ENCODE measurements at regions not wholly inside any gene's neighbourhood (a gene's known extent, or its start where the extent isn't known, plus 50 kb on each side); places are given as distances from the start of the nearest gene placed in this dataset.

DNA sequence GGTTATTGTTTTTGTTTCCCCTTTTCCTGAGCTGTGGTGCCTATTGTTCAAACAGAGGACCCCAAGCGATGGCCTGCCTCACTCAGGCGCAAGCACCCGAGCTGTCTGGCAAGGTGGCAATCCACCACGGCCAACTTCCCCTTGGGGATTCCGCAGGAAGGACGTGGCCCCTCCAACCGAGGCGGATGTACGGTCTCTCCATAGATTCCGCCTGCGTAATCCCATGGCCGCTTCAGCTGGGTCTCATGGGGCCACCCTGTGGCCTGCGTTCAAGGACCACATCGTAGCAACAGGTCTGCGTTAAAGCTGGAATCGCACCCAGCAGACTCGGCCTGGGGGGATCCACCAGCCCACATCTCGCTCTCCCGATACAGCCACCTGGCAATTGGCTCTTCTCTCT is 79.9 kb downstream of the CEBPB start:
- TF ChIP-seq POLR2A (IDR thresholded peaks at IDR 0.05) (no peak), CTCF (IDR thresholded peaks at IDR 0.05) (no peak)
- WGBS, 2 donors: 79 to 81% methylated on average over 19 of the region's 19 CpGs
- intact Hi-C loops (cut with DNase I; ENCODE audit: low total_unique reads): no loop called here
- no peak overlapping the region for H3K4me3 ChIP-seq (ENCODE audit: low read depth, poor library complexity, severe bottlenecking)
- DNase-seq (ENCODE audit: low spot score in 2 of 2): peak in 1 of 2 donors; percentile 90

GRCh38 chr20:50271176-50271575 is 80.5 kb downstream of the CEBPB start:
- TF ChIP-seq POLR2A (IDR thresholded peaks at IDR 0.05) (no peak), CTCF (IDR thresholded peaks at IDR 0.05) (no peak)
- no peak overlapping the region for H3K4me3 ChIP-seq (ENCODE audit: low read depth, poor library complexity, severe bottlenecking)
- 81% methylated on average over 7 of the region's 7 CpGs for WGBS, 2 donors
- intact Hi-C loops (cut with DNase I; ENCODE audit: low total_unique reads): no loop called here
- DNase-seq (ENCODE audit: low spot score in 2 of 2): no peak

DNA sequence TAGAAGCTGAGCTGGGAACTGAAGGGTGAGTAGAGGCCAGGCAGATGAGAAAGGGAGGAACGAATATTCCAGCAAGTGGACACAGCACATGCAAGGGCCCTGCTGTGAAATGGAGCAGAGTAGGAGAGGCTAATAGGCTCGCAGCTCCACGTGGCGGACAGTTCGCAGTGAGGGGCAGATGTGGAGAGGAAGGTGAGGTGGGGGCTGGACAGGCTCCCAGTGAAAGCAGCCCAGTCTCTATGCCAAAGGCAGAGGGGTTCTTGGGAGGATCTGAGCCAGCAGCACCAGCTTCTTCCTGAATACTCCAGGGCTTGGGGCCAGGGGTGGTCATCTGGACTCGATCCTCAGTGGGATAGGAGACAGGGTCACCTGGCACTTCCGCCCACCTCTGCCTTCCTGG is 81.0 kb downstream of the CEBPB start:
- TF ChIP-seq CTCF (IDR thresholded peaks at IDR 0.05): no peak
- no peak for TF ChIP-seq POLR2A (IDR thresholded peaks at IDR 0.05)
- DNase-seq (ENCODE audit: low spot score in 2 of 2): no peak
- WGBS, 2 donors: 84 to 88% methylated on average over 7 of the region's 7 CpGs
- intact Hi-C loops (cut with DNase I; ENCODE audit: low total_unique reads): no loop called here
- H3K4me3 ChIP-seq (ENCODE audit: low read depth, poor library complexity, severe bottlenecking): no peak overlapping the region

GRCh38 chr20:50272030-50272723 is 81.5 kb downstream of the CEBPB start:
- DNase-seq (ENCODE audit: low spot score in 2 of 2): peak in 1 of 2 donors; percentile 87
- 71 to 73% methylated on average over 8 of the region's 8 CpGs for WGBS, 2 donors
- intact Hi-C loops (cut with DNase I; ENCODE audit: low total_unique reads): no loop called here
- TF ChIP-seq CTCF (IDR thresholded peaks at IDR 0.05) (no peak), POLR2A (IDR thresholded peaks at IDR 0.05) (no peak)
- no peak overlapping the region for H3K4me3 ChIP-seq (ENCODE audit: low read depth, poor library complexity, severe bottlenecking)

DNA sequence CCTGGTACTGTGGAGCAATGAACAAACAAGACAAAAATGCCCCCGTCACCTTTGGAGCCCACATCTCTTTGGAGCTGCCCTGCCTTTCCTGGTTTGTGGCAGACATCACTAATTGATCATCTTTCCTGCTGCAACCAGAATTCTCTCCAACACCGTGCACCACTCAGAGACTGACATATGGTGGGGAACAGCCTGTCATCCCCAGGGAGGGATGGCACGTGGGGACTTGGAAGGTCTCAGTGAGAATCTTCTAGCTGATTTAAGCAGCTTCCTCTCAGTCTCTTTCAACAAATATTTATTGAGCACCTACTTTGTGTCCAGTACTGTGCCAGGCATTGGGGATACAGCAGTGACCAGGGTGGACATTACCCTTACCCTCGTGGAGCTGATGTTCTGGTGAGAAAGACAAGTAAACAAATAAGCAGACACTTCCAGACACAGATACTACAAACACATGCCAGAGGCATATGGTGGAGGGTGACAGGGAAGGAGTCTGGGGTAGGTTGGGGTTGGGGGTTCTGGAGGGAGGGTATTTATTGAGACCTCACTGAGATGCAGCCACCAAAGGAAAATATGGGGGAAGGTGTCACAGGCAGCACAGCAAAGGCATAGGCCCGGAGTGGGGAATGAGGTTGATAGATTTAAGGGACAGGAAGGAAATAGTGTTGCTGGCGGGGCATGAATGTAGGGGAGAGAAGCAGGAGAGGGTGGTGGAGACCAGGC is 82.3 kb downstream of the CEBPB start:
- 71 to 75% methylated on average over 6 of the region's 6 CpGs for WGBS, 2 donors
- no peak for DNase-seq (ENCODE audit: low spot score in 2 of 2)
- TF ChIP-seq POLR2A (IDR thresholded peaks at IDR 0.05) (no peak), CTCF (IDR thresholded peaks at IDR 0.05) (no peak)
- no peak overlapping the region for H3K4me3 ChIP-seq (ENCODE audit: low read depth, poor library complexity, severe bottlenecking)
- intact Hi-C loops (cut with DNase I; ENCODE audit: low total_unique reads): no loop called here

Measured in lower leg skin (tissue), 4 donors.